Retinal pigment epithelial cell (primary cell): ENCODE measurements at regions not wholly inside any gene's neighbourhood (a gene's known extent, or its start where the extent isn't known, plus 50 kb on each side); places are given as distances from the start of the nearest gene placed in this dataset.
"Not testable (repeated sequence)": the region's sequence is repeated elsewhere in the genome, so short reads cannot be mapped to it uniquely, and the experiment has no call there.

ENCODE experiments used
- DNase-seq: peaks from one replicate; pipeline ENCODE4 v3.0.0-alpha.2; 2010; ENCODE audit warnings: low read depth
- H3K4me3 ChIP-seq: 2 replicates; pipeline ENCODE4 v1.5.1; 2011; ENCODE audit warnings: mild to moderate bottlenecking, low read length, control low read depth, moderate library complexity
- CTCF ChIP-seq: conservative IDR thresholded peaks from 2 replicates; pipeline ENCODE4 v1.5.1; 2011; ENCODE audit warnings: low read depth, low read length, control low read depth, inconsistent platforms

- DNase-seq = no peak
- TF ChIP-seq CTCF = no peak
- no peak overlapping the region for H3K4me3 ChIP-seq
These were observed 134.0 kb upstream of the FAM174A start for GRCh38 chr5:100401149-100401548.

GRCh38 chr5:100398815-100399214 lies 136.4 kb upstream of the FAM174A start:
- not testable (repeated sequence) for H3K4me3 ChIP-seq, DNase-seq

- not testable (repeated sequence) for DNase-seq, H3K4me3 ChIP-seq
These were observed 155.8 kb upstream of the FAM174A start for GRCh38 chr5:100379254-100379858.

- not testable (repeated sequence) for DNase-seq, H3K4me3 ChIP-seq
These were observed 170.3 kb upstream of the FAM174A start for GRCh38 chr5:100364757-100365478.

- H3K4me3 ChIP-seq, DNase-seq: not testable (repeated sequence)
These were observed 170.8 kb upstream of the FAM174A start for GRCh38 chr5:100364343-100364742.

GRCh38 chr5:100359998-100360397 lies 175.2 kb upstream of the FAM174A start:
- not testable (repeated sequence) for DNase-seq, H3K4me3 ChIP-seq

- H3K4me3 ChIP-seq, DNase-seq: not testable (repeated sequence)
These were observed 188.9 kb upstream of the FAM174A start for GRCh38 chr5:100346269-100346668.

GRCh38 chr5:100341485-100341884 lies 193.7 kb upstream of the FAM174A start:
- not testable (repeated sequence) for H3K4me3 ChIP-seq, DNase-seq

- DNase-seq = no peak
- no peak overlapping the region for H3K4me3 ChIP-seq
- TF ChIP-seq CTCF = no peak
These were observed 212.7 kb upstream of the FAM174A start for GRCh38 chr5:100322483-100322882.

GRCh38 chr5:100319885-100320284 lies 215.3 kb upstream of the FAM174A start:
- no peak for DNase-seq
- TF ChIP-seq CTCF = no peak
- H3K4me3 ChIP-seq = no peak overlapping the region

GRCh38 chr5:100313657-100314056 lies 221.5 kb upstream of the FAM174A start:
- no peak for TF ChIP-seq CTCF
- no peak overlapping the region for H3K4me3 ChIP-seq
- no peak for DNase-seq
